ENCODE measurements at regions not wholly inside any gene's neighbourhood (a gene's known extent, or its start where the extent isn't known, plus 50 kb on each side); places are given as distances from the start of the nearest gene placed in this dataset.

- no peak overlapping the region for H2BK5ac ChIP-seq (ENCODE audit: low read depth, low read length, poor library complexity, severe bottlenecking)
- no CpG with 5 or more reads among the region's 1 CpG for whole genome bisulfite sequencing, 2 experiments (ENCODE audit: extremely low coverage in 2 of 2, insufficient read length in 1 of 2)
- no peak overlapping the region for H3K27ac ChIP-seq (ENCODE audit: insufficient read depth, low read length)
- no peak overlapping the region for H2BK15ac ChIP-seq (ENCODE audit: low read depth, low read length)
- CTCF ChIA-PET = no interaction called here
- no peaks in the 10 kb centered on the region for H3K4me1 ChIP-seq (ENCODE audit: control insufficient read depth, insufficient read depth, low read length)
- intact Hi-C loops (cut with micrococcal nuclease) = no loop called here
- no peak overlapping the region for H4K91ac ChIP-seq (ENCODE audit: insufficient read depth, low read depth, low read length)
- no TSS peak for BruUV-seq (replicated peaks)
- POLR2A ChIA-PET (ENCODE audit: unreplicated experiment) = no interaction called here
- H3K4me2 ChIP-seq (ENCODE audit: low read depth, low read length) = no peak overlapping the region
- H2AFZ ChIP-seq (replicated peaks; ENCODE audit: low read length, poor library complexity) = no peak overlapping the region
- H2AK9ac ChIP-seq (replicated peaks; ENCODE audit: low read depth, low read length, poor library complexity) = no peak overlapping the region
- H3K4me3 ChIP-seq (ENCODE audit: insufficient read depth, low read depth, low read length) = no peak overlapping the region
- no peak overlapping the region for H3K4ac ChIP-seq (ENCODE audit: low read depth, low read length)
- no peak overlapping the region for H3K14ac ChIP-seq (replicated peaks; ENCODE audit: low read depth, low read length)
- no peaks in the 10 kb centered on the region for H3K9me1 ChIP-seq (ENCODE audit: insufficient read depth, low read length)
- H3K23ac ChIP-seq (ENCODE audit: low read depth, low read length) = no peak overlapping the region
- H2BK20ac ChIP-seq (ENCODE audit: low read depth, low read length) = no peak overlapping the region
- no peak overlapping the region for H4K5ac ChIP-seq (ENCODE audit: low read depth, low read length)
- ATAC-seq (ENCODE audit: low read depth) (no peak), DNase-seq (no peak)
- no peak overlapping the region for H4K8ac ChIP-seq (ENCODE audit: low read depth in 2 of 2, low read length in 2 of 2)
- dilution Hi-C loops (cut with HindIII; ENCODE audit: low sequenced_read_pairs, unreplicated experiment) = no loop called here
- H3K27me3 ChIP-seq (ENCODE audit: control insufficient read depth, insufficient read depth, low read length) = no peaks in the 10 kb centered on the region
- TF ChIP-seq CTCF (conservative IDR thresholded peaks at IDR 0.05; ENCODE audit: low read depth, low read length) = no peak
- peak; percentile 66 for TF ChIP-seq MAFK (IDR thresholded peaks at IDR 0.05; ENCODE audit: low read depth, low read length)
- H3K9me3 ChIP-seq (ENCODE audit: control insufficient read depth, insufficient read depth, low read length) = peaks cover 6% of the 10 kb centered on the region
- no peaks in the 10 kb centered on the region for H3K36me3 ChIP-seq (ENCODE audit: control insufficient read depth, insufficient read depth, low read length)
- no peak overlapping the region for H3K9ac ChIP-seq (ENCODE audit: low read depth, low read length)
- in situ Hi-C loops (cut with MboI; ENCODE audit: low sequenced_read_pairs) = no loop called here
- no peak overlapping the region for H3K18ac ChIP-seq (ENCODE audit: low read depth, low read length)
- no peaks in the 10 kb centered on the region for H3K79me1 ChIP-seq (ENCODE audit: low read depth in 1 of 2, low read length in 2 of 2)
- no peak overlapping the region for H3K56ac ChIP-seq (ENCODE audit: extremely low read depth, insufficient read depth, low read length)
- H4K20me1 ChIP-seq (ENCODE audit: insufficient read depth, low read length) = no peaks in the 10 kb centered on the region
- H2AK5ac ChIP-seq (ENCODE audit: low read depth, low read length) = no peak overlapping the region
- no peak overlapping the region for H2BK120ac ChIP-seq (ENCODE audit: low read depth, low read length)
These were observed 212.9 kb upstream of the NAV3 start for GRCh38 chr12:77617818-77618217.

Data from IMR-90 (cell line).